Spleen (tissue), 7 donors: ENCODE measurements at regions not wholly inside any gene's neighbourhood (a gene's known extent, or its start where the extent isn't known, plus 50 kb on each side); places are given as distances from the start of the nearest gene placed in this dataset.

Source experiments
- POLR2A ChIP-seq, 3 donors: fragments of 450-650 bp; IDR thresholded peaks; one replicate each; pipeline ENCODE4 v1.5.1; 2017; ENCODE audit warnings: antibody characterized with exemption in 3 of 3, mild to moderate bottlenecking in 1 of 3
- TF ChIP-seq, protein P1 (sequence below), 11 experiments: fragments of 200-600 bp in 7 of 11; fragments of 450-650 bp in 4 of 11; sonication (generic) in 4 of 11; IDR thresholded peaks in 8 of 11; conservative IDR thresholded peaks in 3 of 11; 1 replicate in 7 of 11; 2 replicates in 4 of 11; pipeline versions ENCODE4 v1.4.0 to v1.8.0; 2016 to 2021; ENCODE audit warnings: antibody characterized with exemption in 11 of 11, inconsistent platforms in 4 of 11, mild to moderate bottlenecking in 1 of 11
- donor health status: DM: no; HTN: no; CAD: no; lungs with moderate emphysema.
- donor health status: DM: no; HTN: no; CAD: no.
- donor health status: DM: no; HTN: no; CAD: no.

DNA sequence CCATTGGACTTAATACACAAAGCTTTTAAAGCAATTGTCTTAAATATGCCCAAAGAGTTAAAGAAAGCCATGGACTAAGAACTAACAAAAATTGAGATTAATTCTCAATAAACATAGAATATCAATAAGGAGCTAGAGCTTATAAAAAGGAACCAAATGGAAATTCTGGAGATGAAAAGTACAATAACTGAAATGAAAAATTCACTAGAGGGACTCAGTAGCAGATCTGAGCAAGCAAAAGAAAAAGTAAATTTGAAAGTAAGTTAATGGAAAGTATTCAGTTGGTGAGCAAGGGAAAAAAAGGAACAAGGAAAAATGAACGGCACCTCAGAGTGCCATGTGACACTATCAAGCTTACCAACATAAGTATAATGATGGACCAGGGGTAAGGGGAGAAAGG lies 209.8 kb downstream of the FZD1 start:
- TF ChIP-seq, protein P1, sequence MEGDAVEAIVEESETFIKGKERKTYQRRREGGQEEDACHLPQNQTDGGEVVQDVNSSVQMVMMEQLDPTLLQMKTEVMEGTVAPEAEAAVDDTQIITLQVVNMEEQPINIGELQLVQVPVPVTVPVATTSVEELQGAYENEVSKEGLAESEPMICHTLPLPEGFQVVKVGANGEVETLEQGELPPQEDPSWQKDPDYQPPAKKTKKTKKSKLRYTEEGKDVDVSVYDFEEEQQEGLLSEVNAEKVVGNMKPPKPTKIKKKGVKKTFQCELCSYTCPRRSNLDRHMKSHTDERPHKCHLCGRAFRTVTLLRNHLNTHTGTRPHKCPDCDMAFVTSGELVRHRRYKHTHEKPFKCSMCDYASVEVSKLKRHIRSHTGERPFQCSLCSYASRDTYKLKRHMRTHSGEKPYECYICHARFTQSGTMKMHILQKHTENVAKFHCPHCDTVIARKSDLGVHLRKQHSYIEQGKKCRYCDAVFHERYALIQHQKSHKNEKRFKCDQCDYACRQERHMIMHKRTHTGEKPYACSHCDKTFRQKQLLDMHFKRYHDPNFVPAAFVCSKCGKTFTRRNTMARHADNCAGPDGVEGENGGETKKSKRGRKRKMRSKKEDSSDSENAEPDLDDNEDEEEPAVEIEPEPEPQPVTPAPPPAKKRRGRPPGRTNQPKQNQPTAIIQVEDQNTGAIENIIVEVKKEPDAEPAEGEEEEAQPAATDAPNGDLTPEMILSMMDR (IDR thresholded peaks at IDR 0.05 in 8 of 11, conservative IDR thresholded peaks at IDR 0.05 in 3 of 11), result no peak
- no peak for TF ChIP-seq POLR2A (IDR thresholded peaks at IDR 0.05)
